Retina (tissue), 1 donor: ENCODE measurements at regions not wholly inside any gene's neighbourhood (a gene's known extent, or its start where the extent isn't known, plus 50 kb on each side); places are given as distances from the start of the nearest gene placed in this dataset.
A peak's percentile ranks its signal among the peaks of the same experiment; 100 is the strongest.

ENCODE experiments used
- DNase-seq: peaks from one replicate; pipeline ENCODE4 v3.0.0-alpha.2; 2016

DNA sequence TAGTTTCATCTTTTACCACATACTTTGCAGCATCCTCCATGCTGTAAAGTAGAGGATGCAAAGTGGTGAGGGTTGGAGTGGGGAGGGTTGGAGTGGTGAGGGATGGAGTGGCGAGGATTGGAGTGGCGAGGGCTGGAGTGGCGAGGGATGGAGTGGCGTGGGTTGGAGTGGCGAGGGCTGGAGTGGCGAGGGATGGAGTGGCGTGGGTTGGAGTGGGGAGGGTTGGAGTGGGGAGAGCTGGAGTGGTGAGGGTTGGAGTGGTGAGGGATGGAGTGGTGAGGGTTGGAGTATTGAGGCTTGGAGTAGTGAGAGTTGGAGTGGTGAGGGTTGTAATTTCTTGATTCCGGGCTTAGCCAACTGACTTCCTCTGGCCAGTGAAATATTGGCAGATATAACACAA is 618.3 kb downstream of the MRPL39 start:
- DNase-seq: no peak

GRCh38 chr21:24976238-24976637 is 631.0 kb downstream of the MRPL39 start:
- no peak for DNase-seq

DNA sequence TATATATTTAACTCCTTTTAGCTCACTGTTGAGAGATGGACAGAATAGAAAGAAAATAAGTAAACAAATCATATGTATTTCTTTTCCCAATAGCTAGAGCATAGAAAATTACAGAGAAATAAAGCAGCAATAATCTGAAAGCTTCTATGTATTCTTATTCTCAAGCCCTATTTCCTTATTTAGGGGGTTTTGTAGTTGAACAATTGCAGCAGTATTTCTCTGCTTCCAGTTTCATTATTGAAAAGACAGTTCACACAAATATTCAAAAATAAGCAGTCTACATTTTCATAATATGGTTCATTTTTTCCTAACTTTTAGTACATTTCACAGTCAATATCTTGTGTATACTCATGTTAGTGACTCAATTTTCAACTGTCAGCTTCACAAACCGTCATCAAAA is 638.2 kb downstream of the MRPL39 start:
- DNase-seq: no peak

GRCh38 chr21:24955275-24955961 is 651.9 kb downstream of the MRPL39 start:
- DNase-seq: no peak

DNA sequence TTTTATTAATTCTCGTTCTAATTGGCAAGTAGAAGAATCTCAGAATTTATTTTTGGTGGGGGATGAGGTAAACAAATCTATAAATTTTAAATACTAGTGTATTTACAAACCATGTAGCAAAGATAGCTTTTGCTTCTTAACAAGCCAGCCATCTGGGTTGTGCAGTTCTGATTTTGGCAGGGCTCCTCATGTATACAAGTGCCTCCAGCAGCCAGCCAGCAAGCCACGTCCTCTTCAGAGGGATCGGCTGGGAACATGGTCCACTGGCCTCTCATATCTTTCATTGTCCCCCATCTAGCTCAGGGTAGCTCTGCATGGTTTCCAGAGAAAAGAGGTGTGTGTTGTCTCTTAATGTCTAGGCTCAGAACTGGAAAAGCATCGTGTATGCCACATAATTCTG is 659.1 kb downstream of the MRPL39 start:
- no peak for DNase-seq

- DNase-seq: no peak
Measured at GRCh38 chr21:24945910-24946309, 661.4 kb downstream of the MRPL39 start.

DNA sequence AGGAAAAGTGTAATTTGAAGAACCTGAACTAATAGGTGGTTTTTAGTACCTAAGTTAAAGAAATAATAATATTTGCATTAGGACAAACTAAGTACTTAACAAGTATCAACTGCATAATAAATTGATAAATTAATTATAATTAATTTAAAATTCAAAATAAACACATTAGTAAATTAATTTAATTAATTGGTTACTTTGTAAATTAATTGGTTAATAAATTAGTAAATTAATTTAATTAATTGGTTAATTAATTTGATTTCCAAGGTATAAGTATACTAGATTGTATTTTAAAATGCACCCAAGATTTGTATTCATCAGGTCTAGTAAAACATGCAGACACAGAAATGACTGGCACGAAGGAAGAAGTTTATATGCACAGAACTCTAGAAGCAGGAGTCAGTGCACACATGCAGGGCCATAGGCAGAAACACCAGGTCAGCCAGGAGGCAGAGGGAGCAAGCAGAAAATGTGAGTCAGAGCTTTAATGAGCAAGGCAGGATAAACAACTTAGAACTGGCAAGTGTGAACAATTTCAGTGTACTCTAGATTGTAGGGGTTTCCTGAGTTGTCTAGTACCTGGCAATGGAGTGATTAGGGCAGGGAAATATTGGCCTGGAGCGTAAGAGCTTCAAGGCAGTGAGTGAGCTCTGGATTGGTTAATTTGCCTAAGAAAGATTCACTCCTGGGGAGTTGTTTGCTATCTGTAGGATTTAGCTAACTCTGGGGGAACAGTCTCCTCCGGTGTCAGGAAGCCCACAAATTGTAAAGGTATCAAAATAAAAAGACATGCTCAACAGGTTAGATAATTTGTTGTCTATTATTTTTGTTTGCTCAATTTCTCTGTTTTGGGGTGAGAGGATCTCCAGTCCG is 665.7 kb downstream of the MRPL39 start:
- no peak for DNase-seq

DNA sequence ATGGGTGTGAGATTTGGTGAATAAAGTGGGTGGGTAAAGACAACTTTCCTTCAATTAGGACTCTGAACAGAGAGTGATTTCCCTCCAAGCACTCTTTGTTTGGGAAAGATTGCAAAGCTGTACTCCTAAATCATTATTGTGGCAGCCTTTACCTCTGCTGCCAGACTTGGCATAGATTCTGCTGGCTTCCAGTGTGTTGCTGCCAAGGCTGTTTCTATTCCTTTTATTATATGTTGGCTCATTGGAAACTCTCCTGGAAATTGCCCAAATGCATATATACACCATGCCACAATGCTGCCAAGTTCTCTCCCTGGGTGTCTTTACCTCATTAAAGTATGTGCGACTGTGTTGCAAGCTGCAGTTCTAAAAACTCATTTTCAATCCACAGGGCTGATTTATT is 668.0 kb downstream of the MRPL39 start:
- no peak for DNase-seq

- DNase-seq: no peak
Measured at GRCh38 chr21:24938573-24938972, 668.7 kb downstream of the MRPL39 start.

- DNase-seq: no peak
Measured at GRCh38 chr21:24935991-24936390, 671.3 kb downstream of the MRPL39 start.

- no peak for DNase-seq
Measured at GRCh38 chr21:24910591-24910990, 696.7 kb downstream of the MRPL39 start.

DNA sequence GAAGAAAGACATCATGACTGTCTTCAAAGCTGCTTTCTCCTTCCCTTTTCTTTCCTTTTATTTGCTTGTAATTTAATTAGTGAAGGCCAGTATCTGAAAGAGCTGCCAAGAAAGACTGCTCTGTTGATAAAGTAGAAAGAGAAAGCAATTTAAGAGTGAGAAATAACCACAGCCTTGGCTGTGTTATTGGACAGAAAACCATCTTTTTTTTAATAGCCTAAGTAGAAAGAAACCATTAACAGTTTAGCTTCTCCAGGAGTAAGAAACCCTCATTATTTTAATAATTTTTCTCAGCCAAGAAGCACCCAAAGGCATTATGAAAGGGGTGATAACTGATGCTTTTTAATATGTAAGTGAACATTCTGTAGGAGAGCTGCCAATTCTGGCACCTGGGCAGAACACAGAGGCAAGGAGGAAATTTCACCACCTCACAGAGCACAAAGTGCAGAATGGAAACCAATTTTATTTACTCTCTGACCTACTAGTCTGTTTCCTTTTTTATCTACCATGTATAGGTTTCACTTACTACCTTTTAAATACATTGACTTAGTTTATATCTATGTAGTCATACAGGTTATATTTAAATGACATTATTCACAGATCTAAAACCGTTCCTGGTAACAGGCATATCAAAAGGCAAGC is 703.2 kb downstream of the MRPL39 start:
- no peak for DNase-seq

DNA sequence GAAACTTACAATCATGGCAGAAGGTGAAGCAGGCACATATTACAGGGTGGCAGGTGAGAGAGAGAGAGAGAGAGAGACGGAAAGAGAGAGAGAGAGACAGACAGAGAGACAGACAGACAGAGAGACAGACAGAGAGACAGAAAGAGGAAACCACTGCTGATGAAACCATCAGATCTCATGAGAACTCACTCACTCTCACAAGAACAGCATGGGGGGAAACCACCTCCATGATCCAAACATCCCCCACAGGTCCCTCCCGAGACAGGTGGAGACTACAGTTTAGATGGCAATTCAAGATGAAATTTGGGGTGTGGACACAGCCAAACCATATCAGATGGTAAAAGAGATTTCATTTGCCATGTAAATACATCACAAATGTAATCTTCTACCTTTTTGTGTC is 708.1 kb downstream of the MRPL39 start:
- DNase-seq: no peak

DNA sequence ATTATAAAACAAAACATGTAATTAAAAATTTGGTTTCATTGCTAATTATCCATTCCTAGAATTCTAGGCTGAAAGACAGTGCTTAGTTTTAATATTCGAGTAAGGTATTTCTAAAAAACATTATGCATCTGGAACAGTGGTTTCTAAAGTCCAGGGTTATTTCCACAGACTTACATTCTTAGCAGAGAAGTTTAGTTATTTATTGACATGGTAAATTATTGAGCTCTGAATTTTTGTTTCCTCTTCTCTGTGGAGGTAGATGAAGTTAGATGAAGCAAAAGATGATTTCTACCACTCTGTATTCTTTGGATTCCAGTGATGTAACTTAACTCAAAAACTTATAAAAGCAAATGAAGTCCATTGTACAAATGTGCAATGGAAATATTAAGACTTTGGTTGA is 709.4 kb downstream of the MRPL39 start:
- DNase-seq: no peak

DNA sequence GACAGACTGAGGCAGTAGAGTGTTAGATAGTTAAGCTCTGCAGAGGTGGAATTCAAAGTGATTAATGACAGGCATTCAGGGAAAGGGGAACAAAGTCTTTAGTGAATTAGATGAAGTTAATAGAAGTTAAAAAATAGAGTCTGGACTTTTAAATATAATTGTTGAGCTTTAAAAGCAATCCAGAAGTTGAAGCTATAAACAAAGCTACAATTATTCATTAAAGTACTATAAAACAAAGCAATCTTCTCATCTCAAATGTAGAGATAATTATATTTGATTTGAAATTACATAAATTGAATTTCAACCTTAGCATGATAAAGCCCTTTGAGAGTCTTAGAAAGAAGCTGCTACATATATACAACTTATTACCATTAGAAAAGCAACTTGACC is 710.6 kb downstream of the MRPL39 start:
- no peak for DNase-seq

DNA sequence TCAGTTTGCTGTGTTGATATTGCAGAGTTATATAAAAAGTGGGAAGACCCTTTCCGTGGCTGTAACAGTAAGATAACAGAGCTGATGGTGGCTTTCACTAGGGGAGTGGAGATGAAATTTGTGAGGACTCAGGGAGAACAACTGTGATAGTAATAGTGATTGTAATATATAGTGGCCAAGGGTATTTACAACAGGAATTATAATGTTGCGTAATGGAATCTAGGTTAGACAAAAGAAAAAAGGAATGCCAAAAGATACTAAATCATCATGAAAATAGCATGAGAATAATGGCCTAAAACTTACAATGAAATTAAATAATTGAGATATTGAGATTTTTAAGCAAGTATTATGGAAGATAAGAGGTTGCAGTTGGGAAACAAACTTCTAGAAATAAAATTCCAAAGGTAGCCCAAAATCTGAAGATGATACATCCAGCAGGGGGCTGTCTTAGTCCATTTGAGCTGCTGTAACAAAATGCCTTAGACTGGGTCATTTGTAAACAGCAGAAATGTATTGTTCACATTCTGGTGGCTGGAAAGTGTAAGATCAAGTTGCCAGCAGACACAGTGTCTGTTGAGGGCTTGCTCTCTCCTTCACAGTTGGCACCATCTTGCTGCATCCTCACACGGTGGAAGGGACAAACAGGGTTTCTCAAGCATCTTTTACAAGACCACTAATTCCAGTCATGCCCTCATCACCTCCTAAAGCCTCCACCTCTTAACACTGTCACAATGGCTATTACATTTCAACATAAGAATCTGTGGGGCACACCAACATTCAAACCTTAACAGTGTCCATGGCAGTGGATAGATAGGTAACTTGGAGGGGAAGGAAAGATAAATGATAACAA is 711.2 kb downstream of the MRPL39 start:
- peak; percentile 11 for DNase-seq

DNA sequence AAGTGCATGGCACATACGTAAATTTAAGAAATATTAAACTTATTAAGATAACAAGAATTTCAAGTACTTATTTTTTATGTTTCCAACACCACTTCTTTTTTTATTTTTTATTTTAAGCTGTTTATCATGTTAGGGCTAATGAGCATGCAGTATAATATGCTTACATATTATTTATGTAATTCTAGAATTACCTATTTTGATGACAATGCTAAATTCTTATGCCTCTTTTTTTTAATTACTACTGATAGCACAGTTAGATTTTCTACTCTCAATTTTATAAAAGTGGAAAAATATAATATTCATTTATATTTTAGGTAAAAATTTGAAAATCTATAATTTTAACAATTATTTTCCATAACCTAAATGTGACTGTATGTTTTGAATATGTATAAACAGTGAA is 713.0 kb downstream of the MRPL39 start:
- no peak for DNase-seq

GRCh38 chr21:24890021-24890420 is 717.3 kb downstream of the MRPL39 start:
- no peak for DNase-seq

DNA sequence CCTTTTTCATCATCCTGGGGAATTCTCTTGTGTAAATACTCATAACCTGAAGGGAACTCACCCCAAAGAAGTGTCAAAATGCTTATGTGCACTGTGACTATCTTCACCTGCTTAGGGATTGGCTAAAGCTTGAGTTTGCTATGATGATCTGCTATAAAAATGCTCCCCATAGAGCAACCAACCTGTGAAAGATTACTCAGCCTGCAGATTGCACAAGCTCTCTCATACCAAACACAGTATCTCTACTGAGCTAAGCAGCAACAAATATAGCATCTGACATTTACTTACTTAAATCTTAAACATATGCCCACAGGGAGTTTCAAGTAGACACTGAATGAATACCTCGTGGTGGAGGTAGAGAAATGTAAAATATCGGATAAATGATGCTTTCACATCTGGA is 725.8 kb downstream of the MRPL39 start:
- DNase-seq: no peak

DNA sequence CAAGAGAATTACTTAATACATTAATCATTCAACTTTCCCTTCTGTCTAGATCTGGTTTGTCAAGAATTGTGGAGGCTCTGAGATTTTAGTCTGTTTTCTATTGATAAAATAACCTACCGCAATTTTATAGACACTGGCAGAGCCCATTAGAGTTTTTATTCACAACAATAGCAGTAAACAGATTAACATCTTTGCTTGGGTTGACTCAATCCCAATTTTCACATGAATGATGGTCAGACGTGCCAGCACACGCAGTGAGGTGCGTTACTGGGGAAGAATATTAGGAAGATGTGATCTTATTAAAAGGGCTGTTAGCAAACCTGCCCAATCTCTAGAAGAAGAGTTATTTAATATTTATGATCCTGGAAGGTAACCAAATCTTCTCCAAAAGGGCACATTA is 736.6 kb downstream of the MRPL39 start:
- DNase-seq: no peak

GRCh38 chr21:24869862-24870261 is 737.4 kb downstream of the MRPL39 start:
- DNase-seq: no peak

- no peak for DNase-seq
Measured at GRCh38 chr21:24868117-24868516, 739.2 kb downstream of the MRPL39 start.

GRCh38 chr21:24861471-24861870 is 745.8 kb downstream of the MRPL39 start:
- no peak for DNase-seq
